GM23248 (cell line): ENCODE measurements at regions not wholly inside any gene's neighbourhood (a gene's known extent, or its start where the extent isn't known, plus 50 kb on each side); places are given as distances from the start of the nearest gene placed in this dataset.

Experiments
- EZH2 ChIP-seq: fragments of 200-600 bp; sonication (generic); IDR thresholded peaks from 2 replicates; pipeline ENCODE4 v1.6.1; 2018; ENCODE audit warnings: antibody characterized with exemption, mild to moderate bottlenecking; ENCODE audit not compliant: insufficient read depth, poor library complexity, severe bottlenecking
- EZH2phosphoT487 ChIP-seq: fragments of 200-600 bp; sonication (generic); IDR thresholded peaks from 2 replicates; pipeline ENCODE4 v1.6.1; 2018; ENCODE audit warnings: antibody characterized with exemption, moderate library complexity, mild to moderate bottlenecking, low read depth; ENCODE audit not compliant: insufficient read depth

- TF ChIP-seq EZH2phosphoT487 (no peak), EZH2 (no peak)
Measured at GRCh38 chr7:112880818-112881418, 90.7 kb upstream of the TMEM168 start.
